BJ (cell line): ENCODE measurements at regions not wholly inside any gene's neighbourhood (a gene's known extent, or its start where the extent isn't known, plus 50 kb on each side); places are given as distances from the start of the nearest gene placed in this dataset.
A peak's percentile ranks its signal among the peaks of the same experiment; 100 is the strongest.

Experiments
- CTCF ChIA-PET: fragments of 350-600 bp; formaldehyde crosslinking; extraction: SDS; loops from one replicate; lab custom pipeline; 2021; ENCODE audit warnings: antibody characterized with exemption, inconsistent platforms; lab: Yijun Ruan, JAX
- POLR2A ChIA-PET: fragments of 300-600 bp; sonication (Branson Sonifier 250); formaldehyde crosslinking; extraction: SDS; loops from one replicate; lab custom pipeline; 2021; ENCODE audit warnings: antibody characterized with exemption; lab: Charles Lee
- DNase-seq: peaks from one replicate; pipeline ENCODE4 v3.0.0-alpha.2; 2011; ENCODE audit warnings: low read depth
- H3K27me3 ChIP-seq: 2 replicates; pipeline ENCODE4 v1.6.0; 2011; ENCODE audit warnings: low read length; ENCODE audit not compliant: control insufficient read depth, insufficient read depth
- H3K36me3 ChIP-seq: 2 replicates; pipeline ENCODE4 v1.5.1; 2011; ENCODE audit warnings: low read length; ENCODE audit not compliant: control insufficient read depth, insufficient read depth
- H3K4me3 ChIP-seq: 2 replicates; pipeline ENCODE4 v1.5.1; 2011; ENCODE audit warnings: low read depth, mild to moderate bottlenecking, control low read depth, low read length
- TF ChIP-seq, protein P1 (sequence below): IDR thresholded peaks from 2 replicates; pipeline ENCODE4 v1.5.1; 2011; ENCODE audit warnings: low read depth, mild to moderate bottlenecking, control low read depth, inconsistent platforms, low read length, moderate library complexity; ENCODE audit not compliant: insufficient read depth

GRCh38 chr6:105992315-105992961 is 93.7 kb upstream of the PRDM1 start:
- DNase-seq, result peak; percentile 19
- ChIA-PET POLR2A (interaction anchor here (0.7 kb wide), 1 partner anchor 194 kb away, joined by 4 read pairs; no protein-coding TSS in a partner anchor), CTCF (interaction anchor here (0.7 to 4.3 kb wide), 9 partner anchors 8 to 561 kb away, joined by 3 to 26 read pairs (median 5); partner anchors contain the start of gene PRDM1)
- Histone ChIP-seq H3K36me3 (no peaks in the 10 kb centered on the region), H3K4me3 (peak overlapping the region; percentile 60), H3K27me3 (no peaks in the 10 kb centered on the region)
- TF ChIP-seq, protein P1, sequence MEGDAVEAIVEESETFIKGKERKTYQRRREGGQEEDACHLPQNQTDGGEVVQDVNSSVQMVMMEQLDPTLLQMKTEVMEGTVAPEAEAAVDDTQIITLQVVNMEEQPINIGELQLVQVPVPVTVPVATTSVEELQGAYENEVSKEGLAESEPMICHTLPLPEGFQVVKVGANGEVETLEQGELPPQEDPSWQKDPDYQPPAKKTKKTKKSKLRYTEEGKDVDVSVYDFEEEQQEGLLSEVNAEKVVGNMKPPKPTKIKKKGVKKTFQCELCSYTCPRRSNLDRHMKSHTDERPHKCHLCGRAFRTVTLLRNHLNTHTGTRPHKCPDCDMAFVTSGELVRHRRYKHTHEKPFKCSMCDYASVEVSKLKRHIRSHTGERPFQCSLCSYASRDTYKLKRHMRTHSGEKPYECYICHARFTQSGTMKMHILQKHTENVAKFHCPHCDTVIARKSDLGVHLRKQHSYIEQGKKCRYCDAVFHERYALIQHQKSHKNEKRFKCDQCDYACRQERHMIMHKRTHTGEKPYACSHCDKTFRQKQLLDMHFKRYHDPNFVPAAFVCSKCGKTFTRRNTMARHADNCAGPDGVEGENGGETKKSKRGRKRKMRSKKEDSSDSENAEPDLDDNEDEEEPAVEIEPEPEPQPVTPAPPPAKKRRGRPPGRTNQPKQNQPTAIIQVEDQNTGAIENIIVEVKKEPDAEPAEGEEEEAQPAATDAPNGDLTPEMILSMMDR, result no peak

DNA sequence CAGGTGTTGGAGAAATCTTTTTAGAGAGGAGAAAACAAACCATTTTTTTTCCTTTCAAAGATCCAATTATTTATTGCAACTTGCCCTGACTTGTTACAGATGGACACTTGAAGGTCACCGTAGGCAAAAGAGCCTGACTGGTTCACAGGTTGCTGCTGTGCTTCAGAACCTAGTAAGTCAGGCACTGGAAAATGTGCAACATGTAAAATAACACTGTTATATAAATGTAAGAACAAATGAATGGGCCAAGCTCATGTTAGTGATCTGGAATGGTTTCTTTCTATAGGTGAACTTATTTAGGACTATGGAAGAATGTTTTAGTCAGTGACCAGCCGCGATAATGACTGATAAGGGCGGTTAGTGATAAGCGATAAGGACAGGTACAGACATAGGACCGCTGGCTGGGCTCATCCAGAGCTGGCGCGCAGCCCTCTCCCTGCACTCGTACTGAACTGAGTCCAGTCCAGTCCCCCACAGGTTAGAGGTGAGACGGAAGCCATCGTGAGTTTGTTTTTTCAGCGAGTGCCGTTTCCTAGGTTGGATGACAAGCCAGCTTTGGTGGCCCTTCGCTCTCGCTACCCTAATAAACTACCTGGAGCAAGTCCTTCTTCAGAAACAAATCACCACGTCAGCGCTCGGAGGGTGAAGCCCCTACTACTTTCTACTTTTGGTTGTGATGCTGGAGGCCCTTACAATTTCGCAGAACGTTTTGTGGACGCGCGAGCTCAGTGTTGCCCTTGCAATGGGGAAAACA is 94.4 kb upstream of the PRDM1 start:
- ChIA-PET POLR2A (no interaction called here), CTCF (interaction anchor here (0.7 to 4.3 kb wide), 7 partner anchors 9 to 560 kb away, joined by 3 to 26 read pairs (median 5); partner anchors contain the start of gene PRDM1)
- DNase-seq, result no peak
- TF ChIP-seq, protein P1, result no peak
- no peaks in the 10 kb centered on the region for H3K27me3 ChIP-seq
- peak overlapping the region; percentile 60 for H3K4me3 ChIP-seq
- H3K36me3 ChIP-seq, result no peaks in the 10 kb centered on the region

DNA sequence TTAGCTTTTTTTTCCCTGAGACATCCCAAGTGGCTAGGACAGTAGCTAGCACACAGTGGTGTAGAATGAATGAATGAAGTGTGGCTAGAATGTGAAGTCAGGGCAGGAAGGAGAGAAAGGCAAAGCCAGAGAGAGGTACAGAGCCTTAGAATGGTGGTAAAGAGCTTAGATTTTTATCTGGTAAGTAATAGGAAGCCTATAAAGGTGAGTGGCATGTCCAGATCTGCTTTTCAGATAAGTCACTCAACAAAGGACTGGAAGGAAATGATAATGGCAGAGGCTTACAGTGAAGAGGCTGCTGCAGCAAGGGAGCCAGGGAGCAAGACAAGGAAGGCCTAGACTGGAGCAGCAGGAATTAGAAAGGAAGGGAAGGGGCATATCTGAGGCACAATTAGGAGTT is 96.0 kb upstream of the PRDM1 start:
- Histone ChIP-seq H3K27me3 (no peaks in the 10 kb centered on the region), H3K36me3 (no peaks in the 10 kb centered on the region), H3K4me3 (no peak overlapping the region)
- ChIA-PET CTCF (interaction anchor here (0.7 to 3.7 kb wide), 5 partner anchors 11 to 902 kb away, joined by 3 to 16 read pairs (median 5); no protein-coding TSS in a partner anchor), POLR2A (no interaction called here)
- DNase-seq, result no peak
- TF ChIP-seq, protein P1, result no peak

DNA sequence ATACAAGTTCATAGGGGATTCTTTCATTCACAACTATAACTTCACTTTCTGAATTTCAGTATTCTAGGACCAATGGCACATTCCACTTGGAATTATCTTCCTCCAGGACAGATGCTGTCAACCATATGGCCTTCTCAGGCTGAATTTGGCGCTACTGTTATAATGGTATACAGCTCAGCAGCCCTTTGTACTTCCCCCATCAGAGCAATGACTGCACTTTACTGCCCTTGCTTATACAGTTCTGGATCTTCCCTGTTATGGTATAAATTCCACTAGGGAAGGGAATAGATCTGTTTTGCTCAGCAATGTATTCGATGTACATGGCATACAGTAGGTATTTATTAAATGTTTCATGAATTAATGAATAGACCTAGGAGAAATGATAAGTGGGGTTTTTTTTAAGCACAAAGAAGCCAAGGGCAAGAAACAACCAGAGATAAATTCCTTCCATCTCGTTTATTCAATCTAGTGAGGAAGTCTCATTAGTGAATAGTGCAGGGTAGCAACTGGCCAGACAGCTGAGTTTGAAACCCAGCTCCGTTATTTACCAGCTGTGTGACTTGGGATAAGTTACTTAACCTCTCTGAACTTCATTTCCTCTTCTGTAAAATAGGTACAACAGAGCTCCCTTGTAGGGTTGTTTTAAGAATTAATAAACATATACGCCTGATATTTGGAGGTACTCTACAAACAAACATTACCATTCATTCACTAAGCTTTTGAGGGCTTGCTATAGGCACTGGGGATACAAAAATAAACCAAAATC is 97.1 kb upstream of the PRDM1 start:
- no peaks in the 10 kb centered on the region for H3K27me3 ChIP-seq
- ChIA-PET CTCF (interaction anchor here (1.0 to 3.7 kb wide), 5 partner anchors 232 to 901 kb away, joined by 3 to 16 read pairs (median 5); no protein-coding TSS in a partner anchor), POLR2A (no interaction called here)

More for the DNA sequence above, 97.1 kb upstream of the PRDM1 start:
- TF ChIP-seq, protein P1, result no peak
- Histone ChIP-seq H3K36me3 (no peaks in the 10 kb centered on the region), H3K4me3 (no peak overlapping the region)
- no peak for DNase-seq
